Ishikawa (cell line): ENCODE measurements at regions not wholly inside any gene's neighbourhood (a gene's known extent, or its start where the extent isn't known, plus 50 kb on each side); places are given as distances from the start of the nearest gene placed in this dataset.

ENCODE experiments used
- CEBPB ChIP-seq: IDR thresholded peaks from 2 replicates; pipeline ENCODE4 v1.6.1; 2012
- CREB1 ChIP-seq: IDR thresholded peaks from 2 replicates; pipeline ENCODE4 v1.6.1; 2012; ENCODE audit warnings: low read depth
- EGR1 ChIP-seq: IDR thresholded peaks from 2 replicates; pipeline ENCODE4 v1.6.1; 2012
- EP300 ChIP-seq: IDR thresholded peaks from 2 replicates; pipeline ENCODE4 v1.6.1; 2012; ENCODE audit warnings: borderline replicate concordance
- FOXM1 ChIP-seq: IDR thresholded peaks from 2 replicates; pipeline ENCODE4 v1.6.1; 2012; ENCODE audit warnings: low read depth, borderline replicate concordance
- MAX ChIP-seq: IDR thresholded peaks from 2 replicates; pipeline ENCODE4 v1.6.1; 2012
- NFIC ChIP-seq: IDR thresholded peaks from 2 replicates; pipeline ENCODE4 v1.6.1; 2012
- RAD21 ChIP-seq: IDR thresholded peaks from 2 replicates; pipeline ENCODE4 v1.6.1; 2012; ENCODE audit warnings: low read depth
- REST ChIP-seq: IDR thresholded peaks from 2 replicates; pipeline ENCODE4 v1.6.1; 2012; ENCODE audit warnings: low read depth, mild to moderate bottlenecking
- TAF1 ChIP-seq: IDR thresholded peaks from 2 replicates; pipeline ENCODE4 v1.6.1; 2012; ENCODE audit warnings: low read depth, mild to moderate bottlenecking
- TCF12 ChIP-seq: IDR thresholded peaks from 2 replicates; pipeline ENCODE4 v1.6.1; 2012; ENCODE audit warnings: low read depth
- TEAD4 ChIP-seq: IDR thresholded peaks from 2 replicates; pipeline ENCODE4 v1.6.1; 2012
- USF1 ChIP-seq: IDR thresholded peaks from 2 replicates; pipeline ENCODE4 v1.6.1; 2012
- YY1 ChIP-seq: IDR thresholded peaks from 2 replicates; pipeline ENCODE4 v1.6.1; 2012; ENCODE audit warnings: low read depth
- ZBTB7A ChIP-seq: IDR thresholded peaks from 2 replicates; pipeline ENCODE4 v1.6.1; 2012; ENCODE audit warnings: low read depth

- TF ChIP-seq RAD21 (no peak), ZBTB7A (no peak), NFIC (no peak), EP300 (no peak), EGR1 (no peak), REST (no peak), FOXM1 (no peak), CREB1 (no peak), YY1 (no peak), MAX (no peak), CEBPB (no peak), USF1 (no peak), TAF1 (no peak)
Observed at GRCh38 chr13:53310786-53311185, 282.2 kb downstream of the OLFM4 start.

- no peak for TF ChIP-seq ZBTB7A
- TF ChIP-seq TAF1 = no peak
- TF ChIP-seq EGR1 = no peak
- no peak for TF ChIP-seq TCF12
- no peak for TF ChIP-seq EP300
- TF ChIP-seq CREB1 = no peak
- TF ChIP-seq REST = no peak
- TF ChIP-seq RAD21 = no peak
- TF ChIP-seq MAX = no peak
- TF ChIP-seq TEAD4 = no peak
- no peak for TF ChIP-seq USF1
- no peak for TF ChIP-seq CEBPB
- no peak for TF ChIP-seq FOXM1
- TF ChIP-seq YY1 = no peak
- TF ChIP-seq NFIC = no peak
Observed at GRCh38 chr13:53311561-53311960, 282.9 kb downstream of the OLFM4 start.

GRCh38 chr13:53321296-53321801 lies 292.7 kb downstream of the OLFM4 start:
- TF ChIP-seq FOXM1 = no peak
- no peak for TF ChIP-seq REST

GRCh38 chr13:53324656-53325055 lies 296.0 kb downstream of the OLFM4 start:
- no peak for TF ChIP-seq TEAD4
- no peak for TF ChIP-seq CEBPB
- TF ChIP-seq FOXM1 = no peak
- TF ChIP-seq EP300 = no peak
- no peak for TF ChIP-seq MAX
- no peak for TF ChIP-seq NFIC
- no peak for TF ChIP-seq TCF12
- TF ChIP-seq TAF1 = no peak
- TF ChIP-seq RAD21 = no peak

GRCh38 chr13:53326716-53327115 lies 298.1 kb downstream of the OLFM4 start:
- TF ChIP-seq CEBPB (no peak), TAF1 (no peak), MAX (no peak), EGR1 (no peak), FOXM1 (no peak), RAD21 (no peak), CREB1 (no peak), YY1 (no peak), EP300 (no peak), REST (no peak), ZBTB7A (no peak), NFIC (no peak), TEAD4 (no peak), TCF12 (no peak)
